ENCODE measurements at regions not wholly inside any gene's neighbourhood (a gene's known extent, or its start where the extent isn't known, plus 50 kb on each side); places are given as distances from the start of the nearest gene placed in this dataset.

GRCh38 chr10:128277267-128277840 is 151.1 kb upstream of the MKI67 start:
- ChIA-PET POLR2A (no interaction called here), CTCF (ENCODE audit: low intra/inter-chr PET ratio) (no interaction called here)
- Histone ChIP-seq H4K20me1 (replicated peaks; ENCODE audit: control insufficient read depth, insufficient read depth, low read length) (no peaks in the 10 kb centered on the region), H3K9me3 (replicated peaks; ENCODE audit: control insufficient read depth, insufficient read depth, low read depth, low read length) (no peaks in the 10 kb centered on the region), H3K9ac (ENCODE audit: insufficient read depth in 1 of 2, low read depth in 2 of 2, low read length in 2 of 2) (no peak overlapping the region), H3K79me2 (ENCODE audit: control insufficient read depth, insufficient read depth, low read length) (no peaks in the 10 kb centered on the region), H3K4me1 (replicated peaks in 1 of 2; ENCODE audit: control insufficient read depth in 2 of 2, insufficient read depth in 2 of 2, low read length in 2 of 2) (no peaks in the 10 kb centered on the region; a peak in 1 of 5 replicates), H3K27me3 (ENCODE audit: control insufficient read depth in 2 of 2, insufficient read depth in 2 of 2, low read length in 2 of 2) (peaks cover 7 to 27% of the 10 kb centered on the region in 2 experiments; a peak in 4 of 5 replicates), H3K9me1 (ENCODE audit: control insufficient read depth, insufficient read depth, low read length) (no peaks in the 10 kb centered on the region), H3K4me3 (no peak overlapping the region), H3K27ac (ENCODE audit: extremely low read depth, low read depth, low read length) (no peak overlapping the region), H3K4me2 (ENCODE audit: insufficient read depth, low read length) (no peak overlapping the region), H3K36me3 (ENCODE audit: control insufficient read depth, insufficient read depth, low read length) (no peaks in the 10 kb centered on the region), H2AFZ (ENCODE audit: low read depth, low read length) (no peak overlapping the region)
- TF ChIP-seq HDAC6 (IDR thresholded peaks at IDR 0.05; ENCODE audit: low read depth, low read length) (no peak), CREM (IDR thresholded peaks at IDR 0.05; ENCODE audit: low read depth) (no peak), SP2 (IDR thresholded peaks at IDR 0.05; ENCODE audit: extremely low read depth, low read depth, low read length, poor library complexity, severe bottlenecking) (no peak), ZNF232 (CRISPR knock-in tag; IDR thresholded peaks at IDR 0.05) (no peak), BCLAF1 (IDR thresholded peaks at IDR 0.05; ENCODE audit: borderline replicate concordance in 1 of 2, control insufficient read depth in 1 of 2, low read depth in 2 of 2, low read length in 1 of 2) (no peak), CTBP1 (IDR thresholded peaks at IDR 0.05; ENCODE audit: borderline replicate concordance) (no peak), TEAD1 (CRISPR knock-in tag; IDR thresholded peaks at IDR 0.05) (no peak), FOXP1 (CRISPR knock-in tag; IDR thresholded peaks at IDR 0.05) (no peak), ZNF740 (CRISPR knock-in tag; IDR thresholded peaks at IDR 0.05) (no peak), ZNF740 (tag; IDR thresholded peaks at IDR 0.05) (no peak)
- intact Hi-C loops (cut with micrococcal nuclease): no loop called here
- WGBS (ENCODE audit: insufficient coverage, low coverage, missing lambda C conversion rate): 1% methylated on average over 8 of the region's 8 CpGs
- DNase-seq (ENCODE audit: extremely low read depth in 1 of 4, low spot score in 3 of 4): no peak
- in situ Hi-C loops (cut with MboI): no loop called here
- BruUV-seq (replicated peaks): no TSS peak
- no peak for ATAC-seq
- FAIRE-seq: no peak

Data from K562 (cell line).